Neuronal stem cell (in vitro differentiated cells): ENCODE measurements at regions not wholly inside any gene's neighbourhood (a gene's known extent, or its start where the extent isn't known, plus 50 kb on each side); places are given as distances from the start of the nearest gene placed in this dataset.

Experiments
- DNase-seq: peaks from one replicate; pipeline ENCODE4 v3.0.0-alpha.2; 2013; ENCODE audit warnings: low spot score
- H2AFZ ChIP-seq: one replicate; pipeline ENCODE4 v1.6.1; 2013; ENCODE audit warnings: mild to moderate bottlenecking, low read length, inconsistent platforms
- H2AK5ac ChIP-seq: 2 replicates; pipeline ENCODE4 v1.6.1; 2013; ENCODE audit warnings: low read depth, mild to moderate bottlenecking, inconsistent platforms, low read length, moderate library complexity, mixed read lengths
- H2BK120ac ChIP-seq: 2 replicates; pipeline ENCODE4 v1.6.1; 2013; ENCODE audit warnings: low read depth, mild to moderate bottlenecking, inconsistent platforms, low read length, moderate library complexity, mixed read lengths
- H2BK12ac ChIP-seq: one replicate; pipeline ENCODE4 v1.6.1; 2013; ENCODE audit warnings: low read length, inconsistent platforms
- H2BK15ac ChIP-seq: 2 replicates; pipeline ENCODE4 v1.6.1; 2013; ENCODE audit warnings: mild to moderate bottlenecking, low read length, inconsistent platforms, mixed read lengths
- H2BK5ac ChIP-seq: one replicate; pipeline ENCODE4 v1.6.1; 2013; ENCODE audit warnings: inconsistent platforms, mild to moderate bottlenecking, low read length, moderate library complexity
- H3K14ac ChIP-seq: one replicate; pipeline ENCODE4 v1.6.1; 2013; ENCODE audit warnings: low read length, inconsistent platforms
- H3K18ac ChIP-seq: 2 replicates; pipeline ENCODE4 v1.6.1; 2013; ENCODE audit warnings: low read length, inconsistent platforms
- H3K23ac ChIP-seq: 2 replicates; pipeline ENCODE4 v1.6.1; 2013; ENCODE audit warnings: low read depth, mild to moderate bottlenecking, mixed read lengths, low read length, inconsistent platforms; ENCODE audit not compliant: poor library complexity
- H3K27ac ChIP-seq: replicated peaks from 3 replicates; pipeline ENCODE4 v1.5.1; 2013; ENCODE audit warnings: low read length, inconsistent platforms
- H3K27me3 ChIP-seq, 3 experiments: 2 replicates each; pipeline ENCODE4 v1.6.1; 2013; ENCODE audit warnings: low read length in 3 of 3, mild to moderate bottlenecking in 2 of 3, inconsistent platforms in 1 of 3, low read depth in 1 of 3, mixed read lengths in 1 of 3, moderate library complexity in 1 of 3; ENCODE audit not compliant: control insufficient read depth in 3 of 3, insufficient read depth in 3 of 3
- H3K36me3 ChIP-seq, 2 donors: replicated peaks in 1 of 2; 2 replicates each; pipeline ENCODE4 v1.6.1; 2013; ENCODE audit warnings: low read length in 2 of 2; ENCODE audit not compliant: control insufficient read depth in 2 of 2, insufficient read depth in 2 of 2
- H3K4ac ChIP-seq: 2 replicates; pipeline ENCODE4 v1.6.1; 2013; ENCODE audit warnings: inconsistent platforms, mild to moderate bottlenecking, low read length, moderate library complexity
- H3K4me1 ChIP-seq, 2 donors: 1 replicate in 1 of 2; 2 replicates in 1 of 2; pipeline ENCODE4 v1.6.1; 2013; ENCODE audit warnings: low read length in 2 of 2, low read depth in 1 of 2; ENCODE audit not compliant: control insufficient read depth in 2 of 2, insufficient read depth in 1 of 2
- H3K4me2 ChIP-seq: one replicate; pipeline ENCODE4 v1.6.1; 2013; ENCODE audit warnings: mild to moderate bottlenecking, low read length, inconsistent platforms; ENCODE audit not compliant: insufficient read depth, poor library complexity, severe bottlenecking
- H3K4me3 ChIP-seq, 2 donors: 2 replicates each; pipeline ENCODE4 v1.5.1; 2013; ENCODE audit warnings: low read length in 2 of 2, mild to moderate bottlenecking in 2 of 2, inconsistent platforms in 1 of 2, moderate library complexity in 1 of 2
- H3K79me1 ChIP-seq: one replicate; pipeline ENCODE4 v1.6.1; 2013; ENCODE audit warnings: low read depth, mild to moderate bottlenecking, inconsistent platforms, low read length, moderate library complexity
- H3K9ac ChIP-seq: one replicate; pipeline ENCODE4 v1.6.1; 2013; ENCODE audit warnings: mild to moderate bottlenecking, low read depth, low read length, inconsistent platforms; ENCODE audit not compliant: poor library complexity
- H3K9me3 ChIP-seq, 2 donors: replicated peaks in 1 of 2; 2 replicates each; pipeline versions ENCODE3 to v1.6.1; 2013; ENCODE audit warnings: low read length in 2 of 2, mild to moderate bottlenecking in 2 of 2, inconsistent platforms in 1 of 2, low read depth in 1 of 2, mixed read lengths in 1 of 2, moderate library complexity in 1 of 2; ENCODE audit not compliant: control insufficient read depth in 2 of 2, insufficient read depth in 1 of 2
- H4K8ac ChIP-seq: one replicate; pipeline ENCODE4 v1.6.1; 2013; ENCODE audit warnings: low read depth, mild to moderate bottlenecking, inconsistent platforms, low read length, moderate library complexity
- H4K91ac ChIP-seq: one replicate; pipeline ENCODE4 v1.6.1; 2013; ENCODE audit warnings: low read length, low read depth, mild to moderate bottlenecking, inconsistent platforms; ENCODE audit not compliant: poor library complexity
- WGBS, 2 donors: extraction: QIAGEN DNeasy Blood & Tissue Kit; methylation state at CpG; one replicate each; pipeline ENCODE4 v1.1.7; 2013; ENCODE audit warnings: missing lambda C conversion rate in 2 of 2, mixed read lengths in 1 of 2; ENCODE audit not compliant: insufficient read length in 2 of 2, insufficient replicate concordance in 1 of 2; ENCODE audit errors: extremely low coverage in 2 of 2; 5-methylcytosine and 5-hydroxymethylcytosine counted together

- H3K9me3 ChIP-seq, result no peaks in the 10 kb centered on the region
- no peak overlapping the region for H3K18ac ChIP-seq
- no CpG with 5 or more reads among the region's 5 CpGs for WGBS, 2 donors
- no peaks in the 10 kb centered on the region for H3K27me3 ChIP-seq
- no peak overlapping the region for H3K4me2 ChIP-seq
- H3K79me1 ChIP-seq, result no peaks in the 10 kb centered on the region
- no peak overlapping the region for H2AFZ ChIP-seq
- no peak overlapping the region for H2BK15ac ChIP-seq
- no peak overlapping the region for H3K27ac ChIP-seq
- no peak overlapping the region for H4K91ac ChIP-seq
- no peak overlapping the region for H3K23ac ChIP-seq
- H4K8ac ChIP-seq, result no peak overlapping the region
- no peak overlapping the region for H3K4ac ChIP-seq
- H2BK5ac ChIP-seq, result no peak overlapping the region
- no peak overlapping the region for H3K14ac ChIP-seq
- H2BK120ac ChIP-seq, result no peak overlapping the region
- no peak overlapping the region for H3K4me3 ChIP-seq
- H3K4me1 ChIP-seq, result peaks cover 0 to 12% of the 10 kb centered on the region in 2 donors
- H3K36me3 ChIP-seq, result no peaks in the 10 kb centered on the region
- H2AK5ac ChIP-seq, result no peak overlapping the region
- H2BK12ac ChIP-seq, result no peak overlapping the region
- no peak overlapping the region for H3K9ac ChIP-seq
- no peak for DNase-seq
Observed at GRCh38 chr14:29459531-29459930, 468.1 kb downstream of the PRKD1 start.

DNA sequence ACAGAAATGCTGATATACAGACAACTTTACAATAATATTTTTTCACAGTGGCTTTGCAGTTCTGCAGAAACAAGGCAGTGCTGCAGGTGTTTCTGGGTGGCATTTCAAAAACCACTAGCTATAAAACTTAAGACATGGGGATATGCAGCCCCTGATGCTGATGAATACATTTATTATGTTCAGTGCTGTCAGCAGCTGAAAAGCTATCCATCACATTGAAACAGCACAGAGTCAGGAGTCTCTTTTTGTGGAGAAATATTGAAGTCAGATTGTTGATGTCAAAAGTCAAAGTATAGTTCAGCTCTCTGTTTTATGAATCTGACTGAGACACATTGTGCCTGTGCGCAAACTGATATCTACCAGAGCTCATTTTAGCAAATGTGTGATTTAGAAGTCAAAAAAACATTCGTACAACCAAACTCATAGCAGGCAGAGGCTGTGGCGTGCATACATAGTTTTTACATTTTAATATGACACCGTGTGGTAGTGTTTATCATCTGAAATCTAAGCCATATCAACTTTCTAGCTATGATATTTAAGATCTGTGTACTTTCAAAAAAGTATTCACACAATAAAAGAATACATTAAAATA is 467.6 kb downstream of the PRKD1 start:
- WGBS, 2 donors, result no CpG with 5 or more reads among the region's 4 CpGs
- H3K9me3 ChIP-seq, result no peaks in the 10 kb centered on the region
- no peak overlapping the region for H3K4me3 ChIP-seq
- no peak overlapping the region for H2BK120ac ChIP-seq
- H2BK15ac ChIP-seq, result no peak overlapping the region
- H3K4ac ChIP-seq, result no peak overlapping the region
- H3K14ac ChIP-seq, result no peak overlapping the region
- H4K91ac ChIP-seq, result no peak overlapping the region
- no peak overlapping the region for H3K4me2 ChIP-seq
- no peak overlapping the region for H2BK12ac ChIP-seq
- H3K18ac ChIP-seq, result no peak overlapping the region
- peaks cover 0 to 13% of the 10 kb centered on the region in 2 donors for H3K4me1 ChIP-seq
- H2AK5ac ChIP-seq, result no peak overlapping the region
- H3K27ac ChIP-seq, result no peak overlapping the region
- H2BK5ac ChIP-seq, result no peak overlapping the region
- H3K27me3 ChIP-seq, result no peaks in the 10 kb centered on the region
- H3K23ac ChIP-seq, result no peak overlapping the region
- no peak overlapping the region for H2AFZ ChIP-seq
- DNase-seq, result no peak
- no peaks in the 10 kb centered on the region for H3K36me3 ChIP-seq
- no peak overlapping the region for H4K8ac ChIP-seq
- no peak overlapping the region for H3K9ac ChIP-seq
- no peaks in the 10 kb centered on the region for H3K79me1 ChIP-seq

DNA sequence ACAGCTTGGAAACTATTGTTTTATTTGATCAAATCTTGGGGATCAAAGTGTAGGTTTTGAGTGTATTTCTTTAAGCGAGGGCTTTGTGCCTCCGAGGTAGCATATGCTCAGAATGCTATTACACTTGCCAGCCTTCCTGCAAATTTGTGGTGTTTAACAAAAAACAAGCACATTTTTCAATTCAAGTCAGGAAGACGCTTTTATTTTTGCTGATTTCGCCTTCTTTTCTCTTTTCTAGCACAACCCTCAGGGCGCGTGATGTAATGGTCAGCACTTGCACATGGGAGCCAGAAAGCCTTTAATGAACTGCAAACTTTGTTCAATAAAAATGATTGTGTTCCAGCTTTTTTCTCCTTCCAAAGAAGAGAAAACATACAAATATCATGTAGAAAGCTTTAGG is 466.5 kb downstream of the PRKD1 start:
- Histone ChIP-seq H2BK120ac (peak overlapping the region; percentile 14), H3K4ac (no peak overlapping the region), H3K23ac (no peak overlapping the region), H3K4me3 (no peak overlapping the region), H3K27me3 (no peaks in the 10 kb centered on the region), H3K36me3 (no peaks in the 10 kb centered on the region), H3K4me2 (no peak overlapping the region), H3K9ac (no peak overlapping the region), H4K8ac (no peak overlapping the region), H3K18ac (no peak overlapping the region), H2BK12ac (no peak overlapping the region), H2AK5ac (no peak overlapping the region), H2BK5ac (no peak overlapping the region), H4K91ac (no peak overlapping the region), H3K9me3 (no peaks in the 10 kb centered on the region), H3K4me1 (peaks cover 0 to 13% of the 10 kb centered on the region in 2 donors), H2BK15ac (no peak overlapping the region), H3K79me1 (no peaks in the 10 kb centered on the region), H3K27ac (peak overlapping the region; percentile 53), H3K14ac (no peak overlapping the region), H2AFZ (no peak overlapping the region)
- no peak for DNase-seq
- no CpG with 5 or more reads among the region's 6 CpGs for WGBS, 2 donors

- Histone ChIP-seq H4K91ac (no peak overlapping the region), H3K36me3 (no peaks in the 10 kb centered on the region), H3K27ac (peak overlapping the region; percentile 49), H2BK12ac (no peak overlapping the region), H3K4me2 (no peak overlapping the region), H3K9me3 (no peaks in the 10 kb centered on the region), H3K79me1 (no peaks in the 10 kb centered on the region), H3K27me3 (no peaks in the 10 kb centered on the region), H2AFZ (no peak overlapping the region), H2AK5ac (no peak overlapping the region), H3K4ac (no peak overlapping the region), H2BK120ac (no peak overlapping the region), H3K14ac (no peak overlapping the region), H3K4me3 (no peak overlapping the region), H3K23ac (no peak overlapping the region), H2BK15ac (no peak overlapping the region), H3K18ac (no peak overlapping the region), H4K8ac (no peak overlapping the region), H3K9ac (no peak overlapping the region), H3K4me1 (peaks cover 0 to 13% of the 10 kb centered on the region in 2 donors), H2BK5ac (no peak overlapping the region)
- no peak for DNase-seq
- no CpG with 5 or more reads among the region's 1 CpG for WGBS, 2 donors
Observed at GRCh38 chr14:29461506-29461905, 466.1 kb downstream of the PRKD1 start.
